Activated CD4-positive, alpha-beta T cell treated with anti-CD3 and anti-CD28 coated beads, Interleukin-10, Interleukin-2, amounts not matched to agents 100 ng/mL and 50 ng/mL, durations not matched to agents 16 hours and 8 hours (primary cell): ENCODE measurements at regions not wholly inside any gene's neighbourhood (a gene's known extent, or its start where the extent isn't known, plus 50 kb on each side); places are given as distances from the start of the nearest gene placed in this dataset.

Experiments used
- DNase-seq: peaks from one replicate; pipeline ENCODE4 v3.0.0-alpha.2; 2020

- no peak for DNase-seq
Observed at GRCh38 chr3:10743366-10744097, 72.5 kb upstream of the SLC6A11 start.

GRCh38 chr3:10744098-10744465, 71.9 kb upstream of the SLC6A11 start:
- peak; percentile 35 for DNase-seq

DNA sequence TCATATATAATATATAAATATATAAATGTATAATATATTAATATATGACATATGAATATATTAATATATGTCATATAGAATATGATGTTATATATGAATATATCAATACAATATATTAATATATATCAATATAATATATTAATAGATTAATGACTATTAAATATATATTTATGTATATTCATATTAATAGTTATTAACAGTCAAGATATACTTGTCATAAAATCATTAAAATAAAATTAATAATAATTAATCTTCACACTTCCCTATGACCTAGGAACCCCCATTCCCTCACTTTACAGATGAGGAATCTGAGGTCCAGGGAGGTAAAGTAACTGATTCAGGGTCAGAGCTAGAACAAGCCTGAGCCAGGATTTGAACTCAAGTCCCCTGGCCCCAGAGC, 70.6 kb upstream of the SLC6A11 start:
- DNase-seq = no peak

GRCh38 chr3:10746001-10746400, 70.0 kb upstream of the SLC6A11 start:
- no peak for DNase-seq

GRCh38 chr3:10746684-10747083, 69.3 kb upstream of the SLC6A11 start:
- DNase-seq = no peak

DNA sequence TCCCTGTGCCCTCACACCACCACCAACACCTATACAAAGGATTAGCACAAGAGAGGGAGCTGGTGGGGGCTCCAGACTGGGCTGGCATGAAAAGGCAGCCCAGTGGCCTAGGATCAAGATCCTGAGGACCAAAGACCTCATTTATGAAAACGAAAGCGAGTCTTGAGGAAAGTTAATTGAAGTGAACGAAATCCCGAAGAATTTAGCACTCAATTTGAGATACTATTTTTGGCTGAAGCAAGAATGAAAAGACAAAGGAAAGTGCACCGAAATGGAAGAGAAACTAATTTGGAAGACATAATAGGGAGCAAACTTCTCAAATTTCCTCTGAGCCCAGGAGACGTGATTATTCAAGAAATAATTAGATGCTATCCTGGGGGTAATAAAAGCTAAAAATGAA, 68.7 kb upstream of the SLC6A11 start:
- no peak for DNase-seq

DNA sequence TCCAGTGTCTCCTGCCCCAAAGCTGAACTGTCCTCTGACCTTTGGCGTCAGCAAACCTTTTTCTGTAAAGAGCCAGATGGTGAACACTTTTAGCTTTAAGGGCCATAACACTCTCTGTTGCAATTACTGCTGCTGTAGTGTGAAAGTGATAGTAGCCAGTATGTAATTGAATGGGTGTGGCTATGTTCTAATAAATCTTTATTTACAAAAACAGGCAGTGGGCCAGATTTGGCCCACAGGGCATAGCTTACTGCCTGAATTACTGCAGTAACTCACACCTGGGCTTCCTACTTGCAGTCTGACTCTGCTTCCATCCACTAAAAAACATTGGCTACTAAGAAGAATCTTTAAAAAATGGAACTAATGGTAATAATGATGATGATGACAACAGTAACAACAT, 68.0 kb upstream of the SLC6A11 start:
- no peak for DNase-seq

DNA sequence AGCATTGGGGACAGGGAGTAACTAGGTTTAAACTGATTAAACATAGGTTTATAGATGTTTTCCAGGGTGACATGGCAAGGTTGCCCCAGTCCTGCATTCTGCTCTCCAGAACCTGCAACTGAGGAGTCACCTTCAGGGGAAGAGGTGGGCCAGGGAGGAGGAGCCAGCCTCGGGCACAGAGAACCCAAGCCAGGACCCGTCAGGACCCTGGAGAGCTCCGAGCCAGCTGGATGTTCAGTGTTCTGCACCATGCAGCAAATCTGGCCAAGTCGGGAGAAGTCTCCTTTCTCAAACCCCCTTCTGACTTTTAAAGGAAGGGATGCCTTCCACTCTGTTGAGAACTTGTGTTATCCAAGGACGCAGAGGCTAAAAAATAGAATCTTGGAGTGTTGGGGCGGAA, 62.1 kb upstream of the SLC6A11 start:
- peak; percentile 37 for DNase-seq

- no peak for DNase-seq
Observed at GRCh38 chr3:10756546-10756945, 59.5 kb upstream of the SLC6A11 start.

GRCh38 chr3:10757021-10757820, 58.8 kb upstream of the SLC6A11 start:
- peak; percentile 71 for DNase-seq

DNA sequence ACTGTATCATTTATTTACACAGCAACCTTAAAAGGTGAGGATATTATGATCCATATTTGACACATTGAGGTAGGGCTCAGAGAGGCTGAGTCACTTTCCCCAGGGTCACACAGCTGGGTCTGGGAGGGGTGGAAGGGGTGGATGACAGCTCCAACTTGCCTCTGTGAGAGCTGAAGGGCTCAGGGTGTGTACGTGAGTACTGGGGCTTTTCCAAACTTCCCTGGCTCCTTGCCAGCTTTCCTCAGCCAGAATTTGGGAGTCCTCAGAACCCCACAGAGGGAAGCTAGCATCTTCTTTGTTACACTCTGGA, 58.3 kb upstream of the SLC6A11 start:
- peak; percentile 67 for DNase-seq

DNA sequence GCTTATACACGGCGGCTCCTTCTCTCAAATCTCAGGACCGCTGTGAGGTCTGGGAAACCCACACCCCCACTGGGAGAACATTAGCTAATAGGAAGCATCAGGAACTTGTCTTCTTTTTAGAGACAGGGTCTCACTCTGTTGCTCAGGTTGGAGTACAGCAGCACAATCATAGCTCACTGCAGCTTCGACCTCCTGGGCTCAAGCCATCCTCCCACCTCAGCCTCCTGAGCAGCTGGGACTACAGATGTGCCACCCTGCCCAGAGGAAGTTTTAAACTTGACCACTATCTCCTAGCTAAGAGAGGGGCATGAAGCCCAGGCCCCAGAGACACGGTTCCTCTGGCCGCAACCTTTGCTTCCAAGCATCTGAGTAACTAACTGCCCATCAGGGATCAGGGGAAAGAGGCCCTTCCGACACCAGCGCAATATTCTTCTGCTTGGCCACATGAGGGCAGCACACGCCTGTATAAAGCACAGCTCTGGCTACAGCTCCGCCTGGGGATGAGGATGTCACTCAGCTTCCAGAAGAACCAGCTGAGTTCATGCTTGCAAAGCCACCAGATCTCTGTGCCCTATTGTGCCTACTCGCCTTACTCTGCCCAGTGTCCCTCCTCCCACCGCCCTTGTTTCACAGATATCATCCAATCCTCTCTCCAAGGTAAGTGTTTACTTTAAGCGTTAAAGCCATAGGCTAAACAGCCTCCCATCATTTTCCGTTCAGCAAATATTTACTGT, 57.6 kb upstream of the SLC6A11 start:
- DNase-seq = peak; percentile 69

DNA sequence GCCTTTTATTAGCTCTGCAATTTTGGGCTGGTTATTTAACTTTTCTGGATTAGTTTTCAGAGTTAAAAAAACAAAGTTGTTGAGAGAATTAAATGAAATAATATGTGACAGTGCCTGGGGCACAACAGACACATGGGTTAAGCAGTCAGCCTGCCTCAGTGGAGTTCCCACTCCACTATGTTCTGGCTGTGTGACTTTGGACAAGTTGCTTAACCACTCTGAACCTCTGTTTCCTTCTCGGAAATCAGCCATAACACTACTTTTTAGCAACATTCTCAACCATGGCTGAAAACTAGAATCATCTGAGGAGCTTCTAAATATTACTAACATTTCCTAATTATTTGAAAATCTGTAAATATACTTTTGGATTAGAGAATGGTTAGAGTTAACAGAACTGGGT, 56.5 kb upstream of the SLC6A11 start:
- no peak for DNase-seq

- no peak for DNase-seq
Observed at GRCh38 chr3:10760199-10760598, 55.8 kb upstream of the SLC6A11 start.

GRCh38 chr3:10761583-10761982, 54.4 kb upstream of the SLC6A11 start:
- no peak for DNase-seq

GRCh38 chr3:10762116-10762515, 53.9 kb upstream of the SLC6A11 start:
- no peak for DNase-seq

- DNase-seq = no peak
Observed at GRCh38 chr3:10762611-10763247, 53.3 kb upstream of the SLC6A11 start.

GRCh38 chr3:10763248-10763620, 52.8 kb upstream of the SLC6A11 start:
- no peak for DNase-seq

DNA sequence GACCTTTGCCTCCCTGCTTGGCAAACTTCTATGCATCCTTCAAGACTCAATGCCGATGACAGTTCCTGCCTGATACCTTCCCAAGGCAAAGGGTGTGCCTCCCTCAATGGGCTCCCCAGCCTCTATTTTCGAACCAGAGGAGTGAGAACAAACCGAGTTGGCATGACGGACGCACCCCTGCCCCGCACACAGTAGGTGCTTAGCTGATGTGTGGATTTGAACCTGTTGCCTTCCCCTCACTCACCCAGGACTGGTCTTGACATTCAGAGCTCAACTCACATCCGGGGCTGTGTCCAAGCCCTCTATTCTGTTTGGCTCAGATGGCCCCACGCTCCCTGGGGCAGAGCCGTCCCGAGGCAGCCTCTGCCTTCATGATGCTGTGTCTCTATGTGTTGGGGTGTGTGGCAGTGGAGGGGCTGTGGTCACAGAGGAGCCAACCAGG, 52.2 kb upstream of the SLC6A11 start:
- no peak for DNase-seq

- no peak for DNase-seq
Observed at GRCh38 chr3:10764259-10765051, 51.6 kb upstream of the SLC6A11 start.

- DNase-seq = no peak
Observed at GRCh38 chr3:10766049-10766705, 49.9 kb upstream of the SLC6A11 start.
